Right lobe of liver (tissue), 4 donors: ENCODE measurements at regions not wholly inside any gene's neighbourhood (a gene's known extent, or its start where the extent isn't known, plus 50 kb on each side); places are given as distances from the start of the nearest gene placed in this dataset.

ENCODE experiments used
- CTCF ChIP-seq, 4 donors: fragments of 200-600 bp in 3 of 4; fragments of 450-650 bp in 1 of 4; IDR thresholded peaks; one replicate each; pipeline versions ENCODE4 v1.5.1 to v1.8.0; 2016 to 2022; ENCODE audit warnings: antibody characterized with exemption in 4 of 4, mild to moderate bottlenecking in 2 of 4
- POLR2A ChIP-seq: fragments of 450-650 bp; IDR thresholded peaks from one replicate; pipeline ENCODE4 v1.6.1; 2017; ENCODE audit warnings: antibody characterized with exemption, mild to moderate bottlenecking
- donor health status: DM: no; HTN: no; CAD: no.
- donor health status: DM: no; HTN: no; CAD: no.
- donor health status: DM: no; HTN: yes; CAD: no.

- TF ChIP-seq CTCF (IDR thresholded peaks at IDR 0.05) = no peak
- TF ChIP-seq POLR2A = no peak
These were observed 154.0 kb downstream of the SOX1 start for GRCh38 chr13:112220925-112221324.
